Mammary epithelial cell (primary cell): ENCODE measurements at regions not wholly inside any gene's neighbourhood (a gene's known extent, or its start where the extent isn't known, plus 50 kb on each side); places are given as distances from the start of the nearest gene placed in this dataset.

Experiments
- EZH2 ChIP-seq: IDR thresholded peaks from 2 replicates; pipeline ENCODE4 v1.6.1; 2012; ENCODE audit warnings: low read length, inconsistent platforms, borderline replicate concordance
- TF ChIP-seq, protein P1 (sequence below), 2 donors: IDR thresholded peaks in 1 of 2; conservative IDR thresholded peaks in 1 of 2; 2 replicates each; pipeline ENCODE4 v1.5.1; 2011 to 2012; ENCODE audit warnings: inconsistent platforms in 2 of 2, low read length in 2 of 2, mild to moderate bottlenecking in 2 of 2, control low read depth in 1 of 2, low read depth in 1 of 2; ENCODE audit not compliant: insufficient read depth in 1 of 2; ENCODE audit errors: extremely low read depth in 1 of 2

DNA sequence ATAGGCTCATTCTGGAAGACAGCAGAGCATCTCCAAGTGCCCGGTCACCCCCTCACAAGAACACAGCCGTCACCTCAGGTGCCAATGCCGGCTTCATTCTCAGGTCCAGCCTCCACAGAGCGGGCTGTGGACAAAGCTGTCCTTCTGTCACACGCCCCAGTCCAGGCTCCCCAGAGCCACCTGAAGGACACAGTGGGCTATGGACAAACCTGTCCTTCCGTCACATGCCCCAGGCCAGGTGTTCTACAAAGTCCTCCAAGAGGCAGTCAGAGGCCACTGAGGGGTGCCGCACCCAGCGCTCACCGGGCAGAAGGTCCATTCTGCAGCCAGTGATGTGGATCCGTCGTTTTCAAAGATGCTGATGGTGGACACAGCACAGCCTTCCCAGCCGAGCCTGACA, 173.2 kb upstream of the PPP2R2D start:
- TF ChIP-seq, protein P1, sequence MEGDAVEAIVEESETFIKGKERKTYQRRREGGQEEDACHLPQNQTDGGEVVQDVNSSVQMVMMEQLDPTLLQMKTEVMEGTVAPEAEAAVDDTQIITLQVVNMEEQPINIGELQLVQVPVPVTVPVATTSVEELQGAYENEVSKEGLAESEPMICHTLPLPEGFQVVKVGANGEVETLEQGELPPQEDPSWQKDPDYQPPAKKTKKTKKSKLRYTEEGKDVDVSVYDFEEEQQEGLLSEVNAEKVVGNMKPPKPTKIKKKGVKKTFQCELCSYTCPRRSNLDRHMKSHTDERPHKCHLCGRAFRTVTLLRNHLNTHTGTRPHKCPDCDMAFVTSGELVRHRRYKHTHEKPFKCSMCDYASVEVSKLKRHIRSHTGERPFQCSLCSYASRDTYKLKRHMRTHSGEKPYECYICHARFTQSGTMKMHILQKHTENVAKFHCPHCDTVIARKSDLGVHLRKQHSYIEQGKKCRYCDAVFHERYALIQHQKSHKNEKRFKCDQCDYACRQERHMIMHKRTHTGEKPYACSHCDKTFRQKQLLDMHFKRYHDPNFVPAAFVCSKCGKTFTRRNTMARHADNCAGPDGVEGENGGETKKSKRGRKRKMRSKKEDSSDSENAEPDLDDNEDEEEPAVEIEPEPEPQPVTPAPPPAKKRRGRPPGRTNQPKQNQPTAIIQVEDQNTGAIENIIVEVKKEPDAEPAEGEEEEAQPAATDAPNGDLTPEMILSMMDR (conservative IDR thresholded peaks at IDR 0.05 in 1 of 2, IDR thresholded peaks at IDR 0.05 in 1 of 2; ENCODE audit: extremely low read depth in 1 of 2, insufficient read depth in 1 of 2, low read depth in 1 of 2, low read length in 2 of 2) = no peak
- no peak for TF ChIP-seq EZH2
